Mesenchymal stem cell (in vitro differentiated cells and primary cell): ENCODE measurements at regions not wholly inside any gene's neighbourhood (a gene's known extent, or its start where the extent isn't known, plus 50 kb on each side); places are given as distances from the start of the nearest gene placed in this dataset.
A peak's percentile ranks its signal among the peaks of the same experiment; 100 is the strongest.

Source experiments
- DNase-seq: peaks from one replicate; pipeline ENCODE4 v3.0.0-alpha.2; 2013
- H2AFZ ChIP-seq: one replicate; pipeline ENCODE4 v1.6.1; 2013; ENCODE audit warnings: low read depth, mild to moderate bottlenecking, control low read depth, inconsistent platforms, low read length, moderate library complexity
- H2AK5ac ChIP-seq: 2 replicates; pipeline ENCODE4 v1.6.1; 2013; ENCODE audit warnings: low read length, moderate library complexity, mild to moderate bottlenecking, inconsistent platforms; ENCODE audit not compliant: severe bottlenecking
- H2BK120ac ChIP-seq: one replicate; pipeline ENCODE4 v1.6.1; 2013; ENCODE audit warnings: low read depth, mild to moderate bottlenecking, inconsistent platforms, low read length, moderate library complexity
- H2BK12ac ChIP-seq, 2 experiments: one replicate each; pipeline ENCODE4 v1.6.1; 2013; ENCODE audit warnings: inconsistent platforms in 2 of 2, low read length in 2 of 2, mild to moderate bottlenecking in 2 of 2, moderate library complexity in 2 of 2, control low read depth in 1 of 2
- H2BK15ac ChIP-seq: one replicate; pipeline ENCODE4 v1.6.1; 2013; ENCODE audit warnings: mild to moderate bottlenecking, low read depth, inconsistent platforms; ENCODE audit not compliant: poor library complexity, severe bottlenecking
- H2BK5ac ChIP-seq: 2 replicates; pipeline ENCODE4 v1.6.1; 2013; ENCODE audit warnings: low read depth, mild to moderate bottlenecking, low read length, control low read depth, inconsistent platforms; ENCODE audit not compliant: poor library complexity, severe bottlenecking
- H3K14ac ChIP-seq, 2 experiments: one replicate each; pipeline ENCODE4 v1.6.1; 2013; ENCODE audit warnings: inconsistent platforms in 2 of 2, low read length in 2 of 2, control low read depth in 1 of 2, mild to moderate bottlenecking in 1 of 2, moderate library complexity in 1 of 2
- H3K18ac ChIP-seq, 2 experiments: one replicate each; pipeline ENCODE4 v1.6.1; 2013; ENCODE audit warnings: inconsistent platforms in 2 of 2, low read length in 2 of 2, control low read depth in 1 of 2, low read depth in 1 of 2, mild to moderate bottlenecking in 1 of 2
- H3K23ac ChIP-seq, 2 experiments: one replicate each; pipeline ENCODE4 v1.6.1; 2013; ENCODE audit warnings: inconsistent platforms in 2 of 2, low read length in 2 of 2, mild to moderate bottlenecking in 2 of 2, moderate library complexity in 2 of 2, control low read depth in 1 of 2
- H3K27ac ChIP-seq: 2 replicates; pipeline ENCODE4 v1.5.1; 2013; ENCODE audit warnings: mild to moderate bottlenecking, moderate library complexity, low read length, control low read depth, inconsistent platforms; ENCODE audit not compliant: poor library complexity, severe bottlenecking
- H3K27me3 ChIP-seq, 2 experiments: 2 replicates each; pipeline versions ENCODE4 v1.6.1 to v1.7.0; 2013; ENCODE audit warnings: low read length in 2 of 2, mild to moderate bottlenecking in 2 of 2, moderate library complexity in 2 of 2, control low read depth in 1 of 2, inconsistent platforms in 1 of 2; ENCODE audit not compliant: control insufficient read depth in 1 of 2, insufficient read depth in 1 of 2
- H3K36me3 ChIP-seq, 2 experiments: 2 replicates each; pipeline versions ENCODE4 v1.6.1 to v1.7.0; 2013; ENCODE audit warnings: low read length in 2 of 2, control low read depth in 1 of 2, inconsistent platforms in 1 of 2, low read depth in 1 of 2, mild to moderate bottlenecking in 1 of 2; ENCODE audit not compliant: insufficient read depth in 2 of 2, control insufficient read depth in 1 of 2
- H3K4ac ChIP-seq, 2 experiments: one replicate each; pipeline ENCODE4 v1.6.1; 2013; ENCODE audit warnings: inconsistent platforms in 2 of 2, low read length in 2 of 2, mild to moderate bottlenecking in 2 of 2, moderate library complexity in 2 of 2, control low read depth in 1 of 2, low read depth in 1 of 2
- H3K4me1 ChIP-seq: 2 replicates; pipeline ENCODE4 v1.6.1; 2013; ENCODE audit warnings: low read depth, low read length, control low read depth; ENCODE audit not compliant: control insufficient read depth, insufficient read depth
- H3K4me2 ChIP-seq: 2 replicates; pipeline ENCODE4 v1.6.1; 2013; ENCODE audit warnings: low read length, mild to moderate bottlenecking, inconsistent platforms; ENCODE audit not compliant: poor library complexity, severe bottlenecking
- H3K4me3 ChIP-seq, 2 experiments: 2 replicates each; pipeline versions ENCODE4 v1.5.1 to v1.7.0; 2013; ENCODE audit warnings: low read length in 2 of 2, mild to moderate bottlenecking in 2 of 2, control low read depth in 1 of 2, low read depth in 1 of 2; ENCODE audit not compliant: insufficient read depth in 1 of 2
- H3K79me1 ChIP-seq: replicated peaks from 2 replicates; pipeline ENCODE4 v1.6.1; 2013; ENCODE audit warnings: mild to moderate bottlenecking, control low read depth, low read length, inconsistent platforms; ENCODE audit not compliant: poor library complexity, severe bottlenecking
- H3K9ac ChIP-seq: 2 replicates; pipeline ENCODE4 v1.7.0; 2013; ENCODE audit warnings: mild to moderate bottlenecking, low read length, moderate library complexity
- H3K9me3 ChIP-seq: 2 replicates; pipeline ENCODE4 v1.7.0; 2013; ENCODE audit warnings: mild to moderate bottlenecking, low read length; ENCODE audit not compliant: control insufficient read depth
- H4K8ac ChIP-seq: one replicate; pipeline ENCODE4 v1.6.1; 2013; ENCODE audit warnings: inconsistent platforms, mild to moderate bottlenecking, low read length, moderate library complexity
- H4K91ac ChIP-seq: one replicate; pipeline ENCODE4 v1.6.1; 2013; ENCODE audit warnings: mild to moderate bottlenecking, low read length, inconsistent platforms
- WGBS: methylation state at CpG from one replicate; pipeline ENCODE4 v1.1.7; 2013; ENCODE audit warnings: mixed read lengths; 5-methylcytosine and 5-hydroxymethylcytosine counted together

DNA sequence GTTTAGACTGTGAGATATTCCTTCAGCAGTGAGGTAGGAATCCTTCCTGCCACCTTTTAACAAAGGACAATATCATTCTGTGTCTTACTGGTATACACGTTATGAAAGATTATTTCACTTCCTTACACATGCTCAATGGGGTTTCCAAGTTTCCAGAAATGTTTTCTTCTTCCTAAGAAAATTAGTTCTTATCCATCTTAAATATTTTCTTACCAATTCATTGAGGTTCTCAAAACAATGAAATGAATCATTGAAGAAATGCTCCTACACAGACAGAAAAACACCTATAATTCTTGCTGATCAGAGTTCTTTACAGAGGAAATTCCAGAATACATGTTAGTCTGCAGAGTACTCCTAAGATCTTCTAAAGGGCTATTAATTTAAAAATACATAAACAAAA, 51.4 kb upstream of the SEC61G start:
- Histone ChIP-seq H4K91ac (no peak overlapping the region), H4K8ac (no peak overlapping the region), H3K4me3 (no peak overlapping the region), H3K14ac (no peak overlapping the region), H3K36me3 (no peaks in the 10 kb centered on the region), H3K27ac (no peak overlapping the region), H3K23ac (no peak overlapping the region), H3K9me3 (no peaks in the 10 kb centered on the region), H3K9ac (no peak overlapping the region), H3K79me1 (no peaks in the 10 kb centered on the region), H3K27me3 (no peaks in the 10 kb centered on the region), H3K4me1 (peaks cover 7% of the 10 kb centered on the region), H2AK5ac (no peak overlapping the region), H3K18ac (no peak overlapping the region), H3K4ac (no peak overlapping the region), H2AFZ (no peak overlapping the region), H2BK12ac (no peak overlapping the region), H2BK15ac (no peak overlapping the region), H2BK120ac (no peak overlapping the region), H3K4me2 (no peak overlapping the region), H2BK5ac (no peak overlapping the region)
- DNase-seq, result no peak
- WGBS, result 93% methylated on average over 1 of the region's 1 CpG

DNA sequence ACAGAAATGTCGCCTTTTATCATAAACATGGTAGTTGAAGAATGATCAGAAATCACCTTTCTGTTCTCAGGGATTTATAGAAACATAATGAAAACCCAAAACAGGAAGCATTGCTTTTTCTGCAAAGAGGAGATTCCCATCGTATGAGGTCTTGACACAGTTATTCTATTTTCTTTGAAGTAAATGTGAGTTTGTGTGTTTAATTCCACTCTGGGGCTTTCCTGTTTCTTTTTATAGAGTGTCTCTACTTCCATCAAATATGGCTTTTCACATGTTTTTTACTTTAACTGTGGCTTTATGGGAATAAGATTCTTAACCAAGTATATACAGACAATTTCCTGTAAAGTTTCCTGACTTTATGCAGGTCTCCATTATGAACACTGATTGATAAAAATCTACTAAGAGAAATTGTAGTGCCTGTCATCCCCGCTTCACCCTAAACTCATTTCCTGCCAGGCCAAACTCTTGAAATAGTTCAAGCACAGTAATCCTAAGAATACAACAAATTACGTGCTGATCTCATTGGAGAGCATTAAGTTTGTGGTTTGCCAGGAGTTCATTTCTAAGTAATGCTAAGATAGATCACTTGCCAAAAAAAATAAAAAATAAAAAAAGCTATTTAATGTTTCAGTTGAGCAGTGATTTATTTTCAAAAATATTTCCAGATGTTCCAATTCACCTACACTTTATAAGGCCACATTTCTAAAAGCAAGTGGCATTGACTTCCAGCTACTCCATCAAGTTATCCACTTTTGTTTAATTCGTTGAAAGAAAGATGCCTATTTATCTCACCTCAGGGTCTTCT, 52.2 kb upstream of the SEC61G start:
- H3K4me1 ChIP-seq, result peaks cover 7% of the 10 kb centered on the region
- H2BK15ac ChIP-seq, result no peak overlapping the region
- H2BK12ac ChIP-seq, result peak overlapping the region; percentile 6 to 88
- H2AK5ac ChIP-seq, result no peak overlapping the region
- no peaks in the 10 kb centered on the region for H3K27me3 ChIP-seq
- no peaks in the 10 kb centered on the region for H3K9me3 ChIP-seq
- no peak overlapping the region for H2AFZ ChIP-seq
- H3K4me3 ChIP-seq, result peak overlapping the region in 1 of 2 experiments; percentile 45
- no peak overlapping the region for H2BK5ac ChIP-seq
- H3K23ac ChIP-seq, result no peak overlapping the region
- H3K79me1 ChIP-seq, result no peaks in the 10 kb centered on the region
- no peak overlapping the region for H3K4me2 ChIP-seq
- H3K18ac ChIP-seq, result peak overlapping the region in 1 of 2 experiments; percentile 88
- H4K8ac ChIP-seq, result no peak overlapping the region
- no peaks in the 10 kb centered on the region for H3K36me3 ChIP-seq
- WGBS, result 32% methylated on average over 3 of the region's 5 CpGs
- DNase-seq, result peak; percentile 62
- no peak overlapping the region for H2BK120ac ChIP-seq
- H3K27ac ChIP-seq, result peak overlapping the region; percentile 66
- H4K91ac ChIP-seq, result no peak overlapping the region
- peak overlapping the region; percentile 58 for H3K9ac ChIP-seq
- H3K14ac ChIP-seq, result no peak overlapping the region
- H3K4ac ChIP-seq, result peak overlapping the region in 1 of 2 experiments; percentile 58

DNA sequence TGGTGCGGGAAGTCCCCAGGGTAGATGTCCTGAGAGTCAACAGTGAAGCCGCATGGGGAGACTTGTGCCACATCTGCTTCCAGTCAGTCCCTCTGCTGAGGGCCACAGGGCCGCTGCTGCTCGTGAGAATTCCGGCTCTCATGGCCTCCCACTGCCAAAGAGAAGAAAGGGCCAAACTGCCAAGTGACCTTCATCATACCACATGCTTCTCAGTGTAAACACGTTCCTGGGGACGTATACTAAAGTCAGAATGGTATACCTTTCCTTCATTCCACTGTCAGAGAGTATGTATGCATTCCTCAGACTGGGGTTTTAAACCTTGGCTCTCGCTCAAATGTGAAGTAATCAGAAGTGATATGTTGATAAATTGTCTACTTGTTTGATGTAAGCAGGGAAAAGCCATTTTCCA, 52.8 kb upstream of the SEC61G start:
- Histone ChIP-seq H4K8ac (no peak overlapping the region), H3K23ac (no peak overlapping the region), H2BK5ac (no peak overlapping the region), H2BK120ac (no peak overlapping the region), H3K27me3 (no peaks in the 10 kb centered on the region), H3K4me2 (no peak overlapping the region), H3K9me3 (no peaks in the 10 kb centered on the region), H2AFZ (no peak overlapping the region), H2AK5ac (no peak overlapping the region), H3K14ac (no peak overlapping the region), H3K18ac (peak overlapping the region in 1 of 2 experiments; percentile 88), H2BK12ac (peak overlapping the region; percentile 6 to 88), H3K4ac (peak overlapping the region in 1 of 2 experiments; percentile 58), H3K4me3 (no peak overlapping the region), H3K4me1 (peaks cover 7% of the 10 kb centered on the region), H3K36me3 (no peaks in the 10 kb centered on the region), H3K79me1 (no peaks in the 10 kb centered on the region), H3K27ac (peak overlapping the region; percentile 66), H3K9ac (peak overlapping the region; percentile 58), H4K91ac (no peak overlapping the region), H2BK15ac (no peak overlapping the region)
- WGBS, result 47% methylated on average over 8 of the region's 8 CpGs
- peak; percentile 74 for DNase-seq

DNA sequence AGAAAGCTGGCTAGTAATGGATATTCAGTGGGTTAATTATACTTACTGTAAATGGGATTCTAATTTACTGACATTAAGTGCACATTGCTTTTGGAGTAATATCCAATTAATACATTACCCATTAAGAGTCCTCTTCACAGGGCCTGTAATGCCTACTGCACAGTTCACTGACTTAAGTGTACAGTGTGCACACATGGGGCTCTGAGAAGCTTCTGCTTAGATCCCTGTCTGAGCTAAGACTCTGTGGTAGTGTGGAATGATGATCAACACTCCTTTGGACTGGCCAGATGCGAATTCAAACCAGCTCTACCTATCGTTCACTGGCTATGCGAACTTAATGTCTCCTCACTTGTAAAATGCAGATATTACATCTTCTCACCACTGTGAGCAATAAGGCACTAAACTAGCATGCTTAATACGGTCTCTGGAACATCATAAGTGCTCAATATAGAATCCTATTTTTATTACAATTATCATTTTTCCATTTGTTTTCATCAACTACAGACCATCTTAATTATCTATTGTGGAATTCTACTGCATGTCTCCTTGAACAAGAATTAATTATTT, 53.8 kb upstream of the SEC61G start:
- no peak overlapping the region for H3K4me2 ChIP-seq
- no peaks in the 10 kb centered on the region for H3K79me1 ChIP-seq
- no peak overlapping the region for H4K8ac ChIP-seq
- H3K36me3 ChIP-seq, result no peaks in the 10 kb centered on the region
- 96% methylated on average over 4 of the region's 4 CpGs for WGBS
- peak overlapping the region; percentile 28 to 81 for H3K18ac ChIP-seq
- H2BK5ac ChIP-seq, result no peak overlapping the region
- H3K9me3 ChIP-seq, result no peaks in the 10 kb centered on the region
- H2AK5ac ChIP-seq, result no peak overlapping the region
- DNase-seq, result no peak
- no peak overlapping the region for H3K14ac ChIP-seq
- peaks cover 7% of the 10 kb centered on the region for H3K4me1 ChIP-seq
- H2BK12ac ChIP-seq, result peak overlapping the region in 1 of 2 experiments; percentile 82
- H4K91ac ChIP-seq, result no peak overlapping the region
- H3K27ac ChIP-seq, result peak overlapping the region; percentile 49
- H3K27me3 ChIP-seq, result no peaks in the 10 kb centered on the region
- no peak overlapping the region for H3K23ac ChIP-seq
- H2AFZ ChIP-seq, result no peak overlapping the region
- H2BK15ac ChIP-seq, result no peak overlapping the region
- H3K4me3 ChIP-seq, result no peak overlapping the region
- H2BK120ac ChIP-seq, result no peak overlapping the region
- no peak overlapping the region for H3K4ac ChIP-seq
- H3K9ac ChIP-seq, result no peak overlapping the region
